Activated naive CD4-positive, alpha-beta T cell treated with anti-CD3 and anti-CD28 coated beads, Interleukin-2, amount 50 U/mL, for 72 hours (primary cell): ENCODE measurements at regions not wholly inside any gene's neighbourhood (a gene's known extent, or its start where the extent isn't known, plus 50 kb on each side); places are given as distances from the start of the nearest gene placed in this dataset.
A peak's percentile ranks its signal among the peaks of the same experiment; 100 is the strongest.

Experiments used
- ATAC-seq, 2 donors: fragments of 150-1000 bp; cut with Tn5 transposase; 2 replicates each; pipeline ENCODE4 v1.10.0; 2021; ENCODE audit warnings: mild to moderate bottlenecking in 2 of 2, moderate library complexity in 2 of 2
- DNase-seq, 2 donors: peaks; one replicate each; pipeline ENCODE4 v3.0.0; 2021 to 2022; ENCODE audit warnings: low spot score in 2 of 2
- H3K27ac Mint-ChIP-seq, 2 donors: one replicate each; pipeline ENCODE4 v1.8.0; 2022; ENCODE audit warnings: mild to moderate bottlenecking in 2 of 2, mixed read lengths in 2 of 2
- H3K36me3 Mint-ChIP-seq, 2 donors: one replicate each; pipeline ENCODE4 v1.8.0; 2022; ENCODE audit warnings: mixed read lengths in 2 of 2
- H3K9me3 Mint-ChIP-seq, 2 donors: one replicate each; pipeline ENCODE4 v1.8.0; 2022; ENCODE audit warnings: mixed read lengths in 2 of 2

DNA sequence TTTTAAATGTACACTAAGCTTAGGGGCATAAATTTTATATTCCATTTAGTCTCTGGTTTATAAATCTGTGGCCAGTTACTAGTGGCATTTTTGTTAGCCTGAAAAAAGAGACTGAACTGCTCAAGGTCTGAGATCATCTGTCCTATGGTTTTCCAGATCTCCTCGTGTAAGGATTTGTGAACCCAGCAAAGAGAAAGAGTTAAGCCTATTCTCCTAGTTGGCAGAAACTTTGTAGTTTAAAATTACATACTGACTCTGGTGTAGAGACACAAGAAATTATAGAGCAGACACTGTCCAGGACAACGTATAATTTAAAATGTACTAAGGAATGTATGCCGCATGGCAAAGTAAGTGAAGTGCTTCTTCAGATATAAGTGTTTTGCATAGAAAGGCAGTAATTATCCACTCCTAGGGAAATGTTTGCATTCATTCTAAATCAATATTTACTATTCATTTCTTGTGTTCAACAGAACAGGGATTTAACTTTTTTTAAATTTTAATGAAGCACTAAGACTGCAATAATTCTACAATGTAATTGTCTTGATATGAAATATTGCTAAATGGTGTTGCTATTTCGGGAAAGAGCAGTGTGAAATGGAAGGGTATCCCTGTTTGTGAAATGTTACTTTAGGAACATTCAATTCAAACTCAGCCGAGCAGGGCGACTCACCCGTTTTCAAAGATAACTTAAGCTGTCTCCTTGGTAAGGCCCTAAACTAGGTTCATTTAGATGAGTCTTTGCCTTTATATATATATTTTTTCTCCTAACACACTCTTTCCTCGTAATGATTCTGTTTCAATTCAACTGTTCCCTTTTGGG, 508.4 kb upstream of the ZEB2 start:
- ATAC-seq (no peak), DNase-seq (no peak)
- Mint-ChIP-seq H3K36me3 (no peaks in the 10 kb centered on the region), H3K9me3 (no peaks in the 10 kb centered on the region), H3K27ac (no peak overlapping the region)

DNA sequence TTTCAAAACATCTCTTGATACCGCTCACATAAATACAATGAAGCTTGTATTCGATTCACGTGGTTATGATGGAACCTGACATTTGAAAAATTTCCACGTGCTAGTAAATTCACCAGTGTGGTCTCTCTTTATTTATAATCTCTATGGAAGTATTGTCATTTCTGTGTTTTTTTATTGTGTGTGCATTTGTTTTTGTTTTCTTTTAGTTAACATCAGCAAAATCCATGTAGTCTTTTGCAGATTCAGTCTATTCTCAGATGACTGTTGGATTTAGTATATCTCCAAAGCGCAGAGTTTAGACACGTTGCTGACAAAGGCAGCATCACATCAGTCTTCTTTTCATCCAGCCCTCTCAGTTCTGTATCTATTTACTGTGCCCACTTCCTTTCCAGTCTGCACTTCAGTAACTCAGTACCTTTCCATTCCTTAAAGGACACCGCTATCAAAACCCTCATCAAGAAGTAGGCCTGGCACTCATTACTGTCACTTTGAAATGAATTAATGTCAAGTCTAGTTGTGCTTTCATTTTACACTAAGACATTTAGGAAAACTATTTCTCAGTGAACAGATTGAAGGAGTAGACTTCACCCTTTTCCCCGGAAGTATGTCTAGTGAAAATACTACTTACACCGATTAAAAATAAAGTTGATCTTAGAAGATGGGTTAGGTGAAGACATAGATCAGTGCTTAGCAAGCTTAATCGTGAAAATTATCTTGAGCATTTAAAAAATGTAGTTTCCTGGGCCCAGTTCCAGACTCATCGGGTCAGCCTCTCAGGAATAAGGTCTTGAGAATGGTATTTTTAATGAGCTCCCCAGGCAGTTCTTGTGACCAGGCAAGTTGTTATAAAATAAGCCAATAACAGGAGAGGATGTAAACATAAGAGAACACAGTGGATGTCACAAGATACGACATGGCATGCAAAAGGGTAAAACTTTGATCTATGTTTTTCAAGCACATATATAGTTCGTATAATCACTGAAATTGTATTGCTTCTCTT, 506.8 kb upstream of the ZEB2 start:
- ATAC-seq (no peak), DNase-seq (no peak)
- H3K27ac Mint-ChIP-seq: no peak overlapping the region
- no peaks in the 10 kb centered on the region for H3K36me3 Mint-ChIP-seq
- H3K9me3 Mint-ChIP-seq: no peaks in the 10 kb centered on the region

DNA sequence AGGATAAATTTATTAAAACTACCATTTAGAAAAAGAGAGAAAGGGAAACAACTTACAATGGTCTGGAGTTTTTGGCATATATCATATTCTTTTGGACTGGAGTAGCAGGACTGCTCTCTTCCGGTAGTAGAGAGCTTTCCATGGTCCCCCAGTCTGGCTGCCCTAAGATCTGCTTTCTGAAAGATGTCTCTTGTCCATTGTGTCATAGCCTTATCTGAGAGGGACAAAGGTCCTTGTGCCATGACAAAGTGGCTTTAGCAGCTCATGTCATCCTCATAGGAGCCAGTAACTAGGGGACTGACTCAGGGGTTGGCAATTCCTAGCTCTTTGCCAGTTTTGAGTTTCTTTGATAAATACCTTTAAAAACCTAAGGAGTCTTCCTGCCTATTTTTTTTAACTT, 505.5 kb upstream of the ZEB2 start:
- DNase-seq (no peak), ATAC-seq (no peak)
- Mint-ChIP-seq H3K36me3 (no peaks in the 10 kb centered on the region), H3K27ac (no peak overlapping the region), H3K9me3 (no peaks in the 10 kb centered on the region)

DNA sequence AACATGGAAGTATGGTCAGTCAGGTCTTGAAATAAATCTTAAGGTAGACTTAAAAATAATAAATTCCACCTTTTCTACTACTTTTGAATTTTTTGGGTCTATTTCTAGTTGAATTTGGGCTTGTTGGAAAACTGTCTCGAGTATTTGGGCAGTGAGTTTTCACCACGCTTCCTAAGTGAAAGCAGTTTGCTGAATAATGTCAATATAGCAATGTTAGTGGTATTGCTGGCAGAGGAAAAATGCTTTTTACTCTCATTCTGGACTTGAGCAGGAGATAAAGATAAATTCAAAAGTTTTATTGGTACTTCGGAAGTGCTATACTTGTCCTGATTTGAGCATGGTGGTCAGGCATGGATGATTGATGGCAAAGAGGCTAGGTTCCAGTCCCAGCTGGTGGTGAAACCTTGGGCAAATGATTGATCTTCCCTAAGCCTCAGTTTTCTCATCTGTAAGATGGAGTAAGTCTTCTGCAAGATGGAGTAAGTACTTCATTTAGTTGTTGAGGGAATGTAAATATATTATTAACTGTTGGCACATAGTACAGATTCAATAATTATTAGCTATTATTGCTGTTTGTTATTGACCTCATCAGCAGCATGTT, 503.5 kb upstream of the ZEB2 start:
- ATAC-seq: no peak
- no peak overlapping the region for H3K27ac Mint-ChIP-seq
- H3K36me3 Mint-ChIP-seq: no peaks in the 10 kb centered on the region
- no peaks in the 10 kb centered on the region for H3K9me3 Mint-ChIP-seq
- no peak for DNase-seq

DNA sequence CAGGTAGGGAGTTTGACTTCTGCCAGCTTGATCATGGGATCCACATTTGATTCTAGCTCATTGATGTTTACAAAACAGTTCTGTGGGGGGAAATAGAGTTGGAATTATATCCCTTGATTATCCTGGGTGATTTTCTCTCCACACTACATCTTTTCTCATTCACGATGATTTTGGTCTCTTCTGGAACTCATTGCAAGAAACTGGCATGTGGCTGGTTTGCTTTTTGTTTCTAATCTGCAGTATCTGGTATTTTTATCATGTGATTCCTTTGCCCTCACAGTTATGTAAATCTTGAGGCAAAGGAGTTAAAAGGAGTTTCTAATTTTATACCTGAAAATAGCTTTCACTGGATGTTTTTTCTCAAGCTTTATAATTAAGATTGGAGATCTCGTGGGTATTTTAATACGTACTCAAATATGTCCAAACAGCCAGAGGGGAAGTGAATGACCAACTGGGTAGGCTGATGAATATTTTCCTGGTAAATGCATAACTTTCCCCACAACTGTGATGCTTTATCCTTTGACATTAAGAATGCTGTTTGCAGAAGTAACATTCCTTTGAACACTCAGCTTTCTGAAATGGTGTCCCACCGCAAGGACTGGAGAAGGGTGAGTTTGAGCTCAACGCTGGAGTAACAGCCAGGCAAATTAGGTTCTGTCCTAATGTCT, 502.9 kb upstream of the ZEB2 start:
- H3K27ac Mint-ChIP-seq: no peak overlapping the region
- no peaks in the 10 kb centered on the region for H3K9me3 Mint-ChIP-seq
- H3K36me3 Mint-ChIP-seq: no peaks in the 10 kb centered on the region
- ATAC-seq (no peak), DNase-seq (no peak)

DNA sequence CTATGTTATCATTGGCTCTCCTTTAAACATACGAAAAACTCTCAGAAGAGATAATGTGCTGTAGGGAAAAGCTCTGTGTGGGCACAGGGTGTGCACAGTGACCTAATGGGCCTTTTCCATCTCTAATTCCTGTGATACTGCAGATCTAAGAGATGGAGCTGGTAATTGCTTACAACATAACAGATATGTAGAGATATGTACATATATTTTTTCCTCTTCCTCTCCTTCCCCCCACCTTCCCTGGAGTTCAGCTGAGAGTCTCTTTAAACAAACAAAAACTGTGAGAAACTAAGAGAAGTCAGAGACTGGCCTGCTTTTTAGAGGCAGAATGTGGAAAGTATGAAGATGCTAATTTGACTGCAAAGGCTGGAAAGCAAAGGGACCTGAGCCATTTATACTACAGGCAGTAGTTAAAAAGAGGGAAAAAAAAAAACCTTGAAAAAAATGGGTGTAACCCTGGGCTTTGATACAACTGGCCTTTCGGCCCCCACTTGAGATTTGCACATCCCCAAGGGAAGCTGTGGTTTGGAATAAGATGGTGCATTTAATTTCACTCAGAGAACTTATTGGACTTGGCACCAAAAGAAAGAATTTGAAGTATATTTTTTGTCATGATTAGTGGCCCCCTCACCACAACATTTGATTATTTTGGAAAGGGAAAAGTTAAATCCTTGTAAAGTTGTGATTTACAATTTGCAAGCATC, 502.2 kb upstream of the ZEB2 start:
- ATAC-seq: no peak
- H3K36me3 Mint-ChIP-seq: no peaks in the 10 kb centered on the region
- no peaks in the 10 kb centered on the region for H3K9me3 Mint-ChIP-seq

DNA sequence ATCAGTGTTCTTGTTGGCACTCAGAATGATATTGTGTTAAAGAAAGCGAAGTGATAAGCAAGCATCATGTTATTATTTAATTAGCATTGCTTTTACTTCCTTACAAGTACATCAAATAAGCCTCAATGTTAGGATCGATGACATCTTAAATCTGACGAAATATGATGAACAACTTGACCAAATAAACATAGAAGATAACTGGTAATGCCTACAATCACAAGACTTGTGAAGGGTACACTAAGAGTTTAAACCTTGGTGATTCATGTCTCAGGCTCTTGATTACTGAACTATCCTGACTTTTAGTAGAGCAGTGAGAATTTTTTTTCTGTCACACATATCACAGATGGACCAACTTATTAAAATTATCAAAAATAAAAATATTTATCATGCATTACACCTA, 500.8 kb upstream of the ZEB2 start:
- Mint-ChIP-seq H3K9me3 (no peaks in the 10 kb centered on the region), H3K27ac (no peak overlapping the region)
- no peak for ATAC-seq

More for the DNA sequence above, 502.2 kb upstream of the ZEB2 start:
- H3K27ac Mint-ChIP-seq: no peak overlapping the region
- no peak for DNase-seq

DNA sequence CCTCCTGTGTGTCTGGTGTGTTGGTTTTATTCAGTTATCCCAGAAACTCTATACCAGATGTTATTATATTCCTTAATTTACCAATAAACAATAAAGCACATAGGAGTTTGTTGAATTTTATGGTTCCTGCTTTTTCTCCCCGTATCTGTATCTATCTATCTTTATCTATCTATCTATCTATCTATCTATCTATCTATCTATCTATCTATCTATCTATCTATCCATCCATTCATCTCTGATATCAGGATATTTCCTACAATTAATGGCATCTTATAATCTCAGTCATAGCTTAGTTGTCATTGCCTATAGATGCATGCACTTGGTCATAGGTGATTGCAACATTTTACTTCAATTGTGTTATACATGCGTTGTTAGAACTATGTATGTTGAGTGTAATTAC, 500.2 kb upstream of the ZEB2 start:
- Mint-ChIP-seq H3K36me3 (no peaks in the 10 kb centered on the region), H3K9me3 (no peaks in the 10 kb centered on the region), H3K27ac (peak overlapping the region in 1 of 2 donors; percentile 19)
- no peak for DNase-seq
- ATAC-seq: no peak

More for the DNA sequence above, 500.8 kb upstream of the ZEB2 start:
- no peak for DNase-seq
- H3K36me3 Mint-ChIP-seq: no peaks in the 10 kb centered on the region

DNA sequence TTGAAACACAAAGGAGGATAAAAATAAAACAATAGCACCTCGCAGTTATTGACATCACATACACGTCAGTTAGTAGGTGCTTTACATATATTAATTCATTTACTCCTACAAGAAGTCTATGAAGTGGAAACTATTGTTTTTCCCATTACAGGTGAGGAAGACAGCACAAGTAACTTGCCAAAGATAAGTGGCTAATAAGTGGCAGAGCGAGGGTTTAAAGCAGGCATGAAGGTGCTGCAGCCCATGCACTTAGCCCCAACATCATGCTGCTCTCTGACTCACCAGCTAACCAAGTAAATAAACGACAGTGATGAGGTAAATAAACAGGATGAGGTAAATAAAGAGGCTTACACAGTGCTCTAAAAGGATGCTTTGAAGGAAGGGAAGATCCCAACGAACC, 498.6 kb upstream of the ZEB2 start:
- no peak overlapping the region for H3K27ac Mint-ChIP-seq
- no peak for DNase-seq
- ATAC-seq: no peak
- no peaks in the 10 kb centered on the region for H3K36me3 Mint-ChIP-seq
- H3K9me3 Mint-ChIP-seq: no peaks in the 10 kb centered on the region

DNA sequence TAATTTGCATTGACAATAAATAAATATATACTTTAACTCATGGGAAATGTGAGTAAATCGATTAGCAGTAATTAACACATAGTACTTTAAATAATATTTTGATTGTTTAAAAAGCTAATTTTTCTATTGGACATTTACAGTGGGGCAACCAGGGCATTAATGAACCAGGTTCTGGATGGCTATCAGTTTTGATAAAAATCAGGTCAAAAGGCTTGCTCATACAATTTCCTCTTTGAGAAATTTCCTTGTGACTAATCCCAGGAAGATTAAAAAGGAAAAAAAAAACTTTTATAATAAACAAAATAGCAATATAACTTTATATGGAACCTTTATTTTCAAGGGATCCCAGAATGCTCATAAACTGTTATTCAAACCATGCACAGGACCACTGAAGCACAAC, 497.2 kb upstream of the ZEB2 start:
- H3K9me3 Mint-ChIP-seq: no peaks in the 10 kb centered on the region
- H3K27ac Mint-ChIP-seq: no peak overlapping the region
- no peak for ATAC-seq
- no peaks in the 10 kb centered on the region for H3K36me3 Mint-ChIP-seq
- no peak for DNase-seq

DNA sequence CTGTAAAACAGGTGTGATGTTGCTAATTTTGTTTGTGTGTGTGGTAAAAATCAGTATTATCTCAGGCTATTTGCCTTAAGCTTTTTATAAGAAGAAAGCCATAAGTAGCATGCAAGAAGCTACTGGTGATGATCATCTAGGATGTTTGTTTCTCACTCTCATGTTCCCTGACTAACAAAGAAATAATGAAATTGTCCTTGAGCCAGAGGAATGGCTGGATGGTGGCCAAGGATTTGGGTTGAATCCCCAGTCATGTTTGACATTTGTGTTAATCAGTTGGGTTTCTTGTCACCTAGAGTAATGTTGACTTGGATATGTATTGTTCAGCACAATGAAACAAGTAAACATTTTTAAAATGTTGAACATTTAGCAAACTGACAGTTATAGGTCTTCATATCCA, 496.8 kb upstream of the ZEB2 start:
- Mint-ChIP-seq H3K27ac (no peak overlapping the region), H3K36me3 (no peaks in the 10 kb centered on the region), H3K9me3 (no peaks in the 10 kb centered on the region)
- DNase-seq (no peak), ATAC-seq (no peak)

DNA sequence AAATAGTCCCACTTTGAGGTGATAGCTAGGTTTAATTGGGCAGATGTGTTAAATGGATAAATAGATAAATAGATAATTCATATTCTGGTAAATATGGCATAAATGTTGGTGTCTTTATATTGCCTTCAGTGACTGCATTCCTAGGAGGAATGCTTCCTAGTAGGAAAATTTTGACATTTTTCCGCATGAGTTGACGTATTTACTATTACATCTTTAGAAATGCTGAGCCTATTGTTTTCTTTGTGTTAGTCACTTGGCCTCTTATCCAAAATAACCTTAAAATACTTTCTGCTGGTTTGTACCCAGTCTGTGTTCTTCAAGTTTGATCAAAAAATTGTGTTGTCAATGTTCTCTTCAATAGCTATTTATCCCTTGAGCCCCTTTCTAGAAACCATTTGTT, 495.6 kb upstream of the ZEB2 start:
- H3K27ac Mint-ChIP-seq: no peak overlapping the region
- no peaks in the 10 kb centered on the region for H3K36me3 Mint-ChIP-seq
- no peak for DNase-seq
- H3K9me3 Mint-ChIP-seq: no peaks in the 10 kb centered on the region
- no peak for ATAC-seq

DNA sequence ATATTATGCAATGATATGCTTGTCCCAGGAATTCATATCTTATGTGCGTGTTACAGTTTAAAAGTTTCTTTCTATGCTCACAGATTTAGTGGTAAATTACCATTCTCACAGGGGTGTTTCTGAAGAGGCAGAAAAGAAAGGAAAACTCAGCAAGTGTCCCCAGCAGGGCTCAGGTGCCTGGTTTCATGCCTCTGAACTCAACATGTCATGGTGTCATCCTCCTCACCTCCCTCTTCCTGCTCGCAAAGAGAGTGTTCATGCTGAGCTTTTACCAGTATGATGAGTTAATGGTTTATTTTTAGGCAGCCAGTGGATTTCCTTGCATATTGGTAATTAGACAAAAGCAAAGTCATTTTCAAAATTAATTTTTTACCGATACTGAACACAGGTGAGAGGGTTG, 492.9 kb upstream of the ZEB2 start:
- no peak for DNase-seq
- no peak overlapping the region for H3K27ac Mint-ChIP-seq
- H3K36me3 Mint-ChIP-seq: no peaks in the 10 kb centered on the region
- H3K9me3 Mint-ChIP-seq: no peaks in the 10 kb centered on the region
- no peak for ATAC-seq

DNA sequence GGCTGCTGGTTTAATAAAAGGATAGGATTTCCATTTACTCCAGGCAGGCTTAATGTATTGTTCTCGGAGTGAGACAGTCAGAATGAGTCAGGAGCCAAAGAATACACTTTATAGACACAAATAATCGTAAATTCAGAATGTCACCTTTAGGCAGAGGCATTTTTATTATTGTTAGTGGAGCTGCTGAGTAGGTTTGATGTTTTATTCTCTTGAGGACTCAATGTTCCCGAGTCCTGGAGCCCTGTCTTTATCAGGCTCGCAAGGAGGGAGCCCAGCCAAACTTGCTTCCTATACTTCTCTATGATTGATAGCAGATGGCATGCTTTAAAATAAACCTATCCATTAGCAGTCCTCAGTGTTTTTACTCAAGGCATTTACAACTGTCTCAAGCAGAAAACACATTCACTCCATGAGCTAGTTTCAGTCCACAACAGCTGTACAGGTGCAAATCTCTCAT, 492.3 kb upstream of the ZEB2 start:
- no peaks in the 10 kb centered on the region for H3K9me3 Mint-ChIP-seq
- H3K27ac Mint-ChIP-seq: no peak overlapping the region
- H3K36me3 Mint-ChIP-seq: no peaks in the 10 kb centered on the region
- DNase-seq: no peak
- ATAC-seq: no peak

DNA sequence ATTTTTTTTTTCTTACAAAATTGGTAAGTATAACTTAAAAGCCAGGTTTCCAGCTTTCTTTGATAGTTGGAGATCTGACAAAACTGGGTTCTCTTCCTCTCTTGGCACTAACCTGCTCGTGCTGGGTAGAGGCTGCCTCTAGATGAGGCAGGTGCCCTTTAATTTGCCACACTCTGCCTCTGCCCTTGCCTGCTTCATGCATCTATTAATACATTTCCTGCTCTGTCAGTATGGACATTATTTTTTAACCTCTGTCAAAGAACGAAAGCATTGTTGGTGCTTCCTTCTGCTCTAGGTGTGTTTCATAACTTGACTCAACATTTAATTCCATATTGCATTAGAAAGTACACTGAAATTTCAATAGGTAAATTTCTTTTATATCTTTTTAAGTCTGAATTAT, 490.7 kb upstream of the ZEB2 start:
- ATAC-seq (no peak), DNase-seq (no peak)
- no peaks in the 10 kb centered on the region for H3K9me3 Mint-ChIP-seq
- H3K27ac Mint-ChIP-seq: no peak overlapping the region
- H3K36me3 Mint-ChIP-seq: no peaks in the 10 kb centered on the region

DNA sequence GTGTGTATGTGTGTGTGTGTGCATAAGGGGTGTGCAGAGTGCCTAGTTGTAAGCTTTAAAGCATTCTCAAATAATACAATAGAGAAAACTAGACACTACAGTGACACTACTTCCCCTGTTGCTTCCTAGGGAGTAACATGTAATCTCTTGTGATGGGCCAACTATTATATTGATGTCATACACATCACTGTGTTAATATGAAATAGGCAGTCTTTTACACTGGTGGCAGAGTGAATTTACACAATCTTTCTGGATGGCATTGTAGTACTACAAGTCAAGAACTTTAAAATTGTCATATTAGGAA, 488.0 kb upstream of the ZEB2 start:
- Mint-ChIP-seq H3K27ac (no peak overlapping the region), H3K36me3 (no peaks in the 10 kb centered on the region), H3K9me3 (no peaks in the 10 kb centered on the region)
- ATAC-seq (no peak), DNase-seq (no peak)
